ENCODE measurements at regions not wholly inside any gene's neighbourhood (a gene's known extent, or its start where the extent isn't known, plus 50 kb on each side); places are given as distances from the start of the nearest gene placed in this dataset.

DNA sequence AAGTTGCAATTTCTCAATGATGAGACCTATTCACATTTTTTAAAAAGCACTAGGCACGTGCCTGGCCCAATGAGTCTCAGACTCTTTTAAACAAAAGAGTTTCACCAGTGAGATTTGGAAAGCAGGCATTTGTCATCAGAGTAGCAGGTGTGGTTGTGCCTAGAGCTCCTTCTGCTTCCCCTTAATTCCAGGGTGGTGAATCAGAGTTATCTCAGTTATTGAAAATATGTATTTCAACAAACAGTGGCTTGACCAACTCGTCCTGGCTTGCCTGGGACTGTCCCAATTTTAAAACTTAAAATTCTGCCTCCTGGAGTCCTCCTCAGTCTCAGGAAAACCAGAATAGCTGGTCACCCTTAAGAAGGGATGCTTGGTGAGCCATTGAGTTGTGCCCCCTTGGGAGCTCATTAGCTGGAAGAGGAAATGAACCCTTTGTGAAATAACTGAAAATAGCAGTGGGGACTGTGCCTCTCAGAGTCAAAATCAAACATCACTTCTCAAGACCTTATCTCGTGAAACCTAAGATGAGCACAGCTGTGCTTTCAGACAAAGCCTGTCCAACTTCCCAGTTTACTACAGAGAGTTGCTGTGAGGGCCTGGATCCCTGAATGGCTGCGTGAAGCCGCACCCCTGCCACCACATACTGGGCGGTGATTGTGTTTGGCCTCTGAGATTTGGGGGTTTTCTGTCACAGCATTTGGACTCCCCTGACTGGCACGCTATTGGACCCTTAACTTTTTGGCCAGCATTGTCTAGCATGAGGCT lies 116.3 kb downstream of the ANKRD60 start (continued):
- TF ChIP-seq, protein P1, sequence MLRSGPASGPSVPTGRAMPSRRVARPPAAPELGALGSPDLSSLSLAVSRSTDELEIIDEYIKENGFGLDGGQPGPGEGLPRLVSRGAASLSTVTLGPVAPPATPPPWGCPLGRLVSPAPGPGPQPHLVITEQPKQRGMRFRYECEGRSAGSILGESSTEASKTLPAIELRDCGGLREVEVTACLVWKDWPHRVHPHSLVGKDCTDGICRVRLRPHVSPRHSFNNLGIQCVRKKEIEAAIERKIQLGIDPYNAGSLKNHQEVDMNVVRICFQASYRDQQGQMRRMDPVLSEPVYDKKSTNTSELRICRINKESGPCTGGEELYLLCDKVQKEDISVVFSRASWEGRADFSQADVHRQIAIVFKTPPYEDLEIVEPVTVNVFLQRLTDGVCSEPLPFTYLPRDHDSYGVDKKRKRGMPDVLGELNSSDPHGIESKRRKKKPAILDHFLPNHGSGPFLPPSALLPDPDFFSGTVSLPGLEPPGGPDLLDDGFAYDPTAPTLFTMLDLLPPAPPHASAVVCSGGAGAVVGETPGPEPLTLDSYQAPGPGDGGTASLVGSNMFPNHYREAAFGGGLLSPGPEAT (IDR thresholded peaks at IDR 0.05; ENCODE audit: low read depth): peak; percentile 38; the same call in 1 of the 2 replicates
- TF ChIP-seq, protein P2, sequence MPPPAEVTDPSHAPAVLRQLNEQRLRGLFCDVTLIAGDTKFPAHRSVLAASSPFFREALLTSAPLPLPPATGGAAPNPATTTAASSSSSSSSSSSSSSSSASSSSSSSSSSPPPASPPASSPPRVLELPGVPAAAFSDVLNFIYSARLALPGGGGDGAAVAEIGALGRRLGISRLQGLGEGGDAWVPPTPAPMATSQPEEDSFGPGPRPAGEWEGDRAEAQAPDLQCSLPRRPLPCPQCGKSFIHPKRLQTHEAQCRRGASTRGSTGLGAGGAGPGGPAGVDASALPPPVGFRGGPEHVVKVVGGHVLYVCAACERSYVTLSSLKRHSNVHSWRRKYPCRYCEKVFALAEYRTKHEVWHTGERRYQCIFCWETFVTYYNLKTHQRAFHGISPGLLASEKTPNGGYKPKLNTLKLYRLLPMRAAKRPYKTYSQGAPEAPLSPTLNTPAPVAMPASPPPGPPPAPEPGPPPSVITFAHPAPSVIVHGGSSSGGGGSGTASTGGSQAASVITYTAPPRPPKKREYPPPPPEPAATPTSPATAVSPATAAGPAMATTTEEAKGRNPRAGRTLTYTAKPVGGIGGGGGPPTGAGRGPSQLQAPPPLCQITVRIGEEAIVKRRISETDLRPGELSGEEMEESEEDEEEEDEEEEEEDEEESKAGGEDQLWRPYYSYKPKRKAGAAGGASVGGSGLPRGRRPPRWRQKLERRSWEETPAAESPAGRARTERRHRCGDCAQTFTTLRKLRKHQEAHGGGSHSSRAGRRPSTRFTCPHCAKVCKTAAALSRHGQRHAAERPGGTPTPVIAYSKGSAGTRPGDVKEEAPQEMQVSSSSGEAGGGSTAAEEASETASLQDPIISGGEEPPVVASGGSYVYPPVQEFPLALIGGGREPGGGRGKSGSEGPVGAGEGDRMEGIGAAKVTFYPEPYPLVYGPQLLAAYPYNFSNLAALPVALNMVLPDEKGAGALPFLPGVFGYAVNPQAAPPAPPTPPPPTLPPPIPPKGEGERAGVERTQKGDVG (CRISPR knock-in tag; IDR thresholded peaks at IDR 0.05): no peak
- TF ChIP-seq IKZF1 (conservative IDR thresholded peaks at IDR 0.05) (peak; percentile 60), ZNF24 (IDR thresholded peaks at IDR 0.05) (peak; percentile 61), SUZ12 (IDR thresholded peaks at IDR 0.05; ENCODE audit: unreplicated experiment) (no peak), WRNIP1 (IDR thresholded peaks at IDR 0.05; ENCODE audit: borderline replicate concordance, low read depth, low read length) (no peak), SPI1 (IDR thresholded peaks at IDR 0.05; ENCODE audit: borderline replicate concordance, insufficient read depth, low read depth, low read length) (peak; percentile 62; the same call in 1 of the 2 replicates), POU2F2 (IDR thresholded peaks at IDR 0.05; ENCODE audit: borderline replicate concordance, low read depth, low read length) (no peak), NBN (IDR thresholded peaks at IDR 0.05) (no peak), SREBF2 (IDR thresholded peaks at IDR 0.05; ENCODE audit: low read length) (no peak), SIN3A (IDR thresholded peaks at IDR 0.05; ENCODE audit: low read depth, low read length) (no peak), MTA3 (IDR thresholded peaks at IDR 0.05; ENCODE audit: borderline replicate concordance, low read length) (no peak), NR2C1 (IDR thresholded peaks at IDR 0.05) (no peak), CREM (IDR thresholded peaks at IDR 0.05; ENCODE audit: low read depth) (no peak), JUND (IDR thresholded peaks at IDR 0.05; ENCODE audit: low read depth, low read length) (no peak), MEF2A (IDR thresholded peaks at IDR 0.05; ENCODE audit: insufficient read depth, low read depth, low read length) (no peak), EED (IDR thresholded peaks at IDR 0.05; ENCODE audit: low read depth) (no peak), RFX5 (IDR thresholded peaks at IDR 0.05; ENCODE audit: low read depth, low read length) (no peak)
- TF ChIP-seq, protein P3, sequence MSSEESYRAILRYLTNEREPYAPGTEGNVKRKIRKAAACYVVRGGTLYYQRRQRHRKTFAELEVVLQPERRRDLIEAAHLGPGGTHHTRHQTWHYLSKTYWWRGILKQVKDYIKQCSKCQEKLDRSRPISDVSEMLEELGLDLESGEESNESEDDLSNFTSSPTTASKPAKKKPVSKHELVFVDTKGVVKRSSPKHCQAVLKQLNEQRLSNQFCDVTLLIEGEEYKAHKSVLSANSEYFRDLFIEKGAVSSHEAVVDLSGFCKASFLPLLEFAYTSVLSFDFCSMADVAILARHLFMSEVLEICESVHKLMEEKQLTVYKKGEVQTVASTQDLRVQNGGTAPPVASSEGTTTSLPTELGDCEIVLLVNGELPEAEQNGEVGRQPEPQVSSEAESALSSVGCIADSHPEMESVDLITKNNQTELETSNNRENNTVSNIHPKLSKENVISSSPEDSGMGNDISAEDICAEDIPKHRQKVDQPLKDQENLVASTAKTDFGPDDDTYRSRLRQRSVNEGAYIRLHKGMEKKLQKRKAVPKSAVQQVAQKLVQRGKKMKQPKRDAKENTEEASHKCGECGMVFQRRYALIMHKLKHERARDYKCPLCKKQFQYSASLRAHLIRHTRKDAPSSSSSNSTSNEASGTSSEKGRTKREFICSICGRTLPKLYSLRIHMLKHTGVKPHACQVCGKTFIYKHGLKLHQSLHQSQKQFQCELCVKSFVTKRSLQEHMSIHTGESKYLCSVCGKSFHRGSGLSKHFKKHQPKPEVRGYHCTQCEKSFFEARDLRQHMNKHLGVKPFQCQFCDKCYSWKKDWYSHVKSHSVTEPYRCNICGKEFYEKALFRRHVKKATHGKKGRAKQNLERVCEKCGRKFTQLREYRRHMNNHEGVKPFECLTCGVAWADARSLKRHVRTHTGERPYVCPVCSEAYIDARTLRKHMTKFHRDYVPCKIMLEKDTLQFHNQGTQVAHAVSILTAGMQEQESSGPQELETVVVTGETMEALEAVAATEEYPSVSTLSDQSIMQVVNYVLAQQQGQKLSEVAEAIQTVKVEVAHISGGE (CRISPR knock-in tag; IDR thresholded peaks at IDR 0.05): no peak
- TF ChIP-seq, protein P4, sequence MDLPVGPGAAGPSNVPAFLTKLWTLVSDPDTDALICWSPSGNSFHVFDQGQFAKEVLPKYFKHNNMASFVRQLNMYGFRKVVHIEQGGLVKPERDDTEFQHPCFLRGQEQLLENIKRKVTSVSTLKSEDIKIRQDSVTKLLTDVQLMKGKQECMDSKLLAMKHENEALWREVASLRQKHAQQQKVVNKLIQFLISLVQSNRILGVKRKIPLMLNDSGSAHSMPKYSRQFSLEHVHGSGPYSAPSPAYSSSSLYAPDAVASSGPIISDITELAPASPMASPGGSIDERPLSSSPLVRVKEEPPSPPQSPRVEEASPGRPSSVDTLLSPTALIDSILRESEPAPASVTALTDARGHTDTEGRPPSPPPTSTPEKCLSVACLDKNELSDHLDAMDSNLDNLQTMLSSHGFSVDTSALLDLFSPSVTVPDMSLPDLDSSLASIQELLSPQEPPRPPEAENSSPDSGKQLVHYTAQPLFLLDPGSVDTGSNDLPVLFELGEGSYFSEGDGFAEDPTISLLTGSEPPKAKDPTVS (IDR thresholded peaks at IDR 0.05; ENCODE audit: low read depth, low read length): no peak

Measured in GM12878 (cell line).